IMR-90 (cell line): ENCODE measurements at regions not wholly inside any gene's neighbourhood (a gene's known extent, or its start where the extent isn't known, plus 50 kb on each side); places are given as distances from the start of the nearest gene placed in this dataset.

Source experiments
- ATAC-seq: fragments of 200-7000 bp; cut with Tn5 transposase; 2 replicates; pipeline ENCODE4 v1.9.1; 2020; ENCODE audit warnings: low read depth, mild to moderate bottlenecking, moderate library complexity
- BruUV-seq: library from RNA; stranded (reverse); fragments of 400-500 nt; replicated peaks from 2 replicates; lab custom pipeline; 2021; lab: Mats Ljungman, UMichigan
- CTCF ChIA-PET: fragments of 300-600 bp; formaldehyde crosslinking; extraction: SDS; loops from one replicate; lab custom pipeline; 2021; ENCODE audit warnings: antibody characterized with exemption; lab: Yijun Ruan, JAX
- POLR2A ChIA-PET: fragments of 300-600 bp; sonication (Branson Sonifier 250); formaldehyde crosslinking; loops from one replicate; lab custom pipeline; 2022; ENCODE audit warnings: antibody characterized with exemption; ENCODE audit not compliant: unreplicated experiment; lab: Charles Lee
- DNase-seq: peaks from one replicate; pipeline ENCODE4 v3.0.0; 2013
- H2AFZ ChIP-seq: replicated peaks from 2 replicates; pipeline ENCODE3; 2013; ENCODE audit warnings: low read length, mild to moderate bottlenecking; ENCODE audit not compliant: poor library complexity
- H2AK5ac ChIP-seq: 2 replicates; pipeline ENCODE4 v1.6.1; 2013; ENCODE audit warnings: low read depth, low read length, inconsistent platforms
- H2AK9ac ChIP-seq: replicated peaks from 2 replicates; pipeline ENCODE3; 2013; ENCODE audit warnings: mild to moderate bottlenecking, low read depth, low read length, moderate library complexity; ENCODE audit not compliant: poor library complexity
- H2BK120ac ChIP-seq: 2 replicates; pipeline ENCODE4 v1.6.1; 2013; ENCODE audit warnings: low read depth, low read length, inconsistent platforms
- H2BK15ac ChIP-seq: 3 replicates; pipeline ENCODE4 v1.6.1; 2013; ENCODE audit warnings: low read depth, low read length, inconsistent platforms
- H2BK20ac ChIP-seq: 2 replicates; pipeline ENCODE4 v1.6.1; 2013; ENCODE audit warnings: low read depth, mild to moderate bottlenecking, inconsistent platforms, low read length, moderate library complexity
- H2BK5ac ChIP-seq: 2 replicates; pipeline ENCODE4 v1.6.1; 2013; ENCODE audit warnings: mild to moderate bottlenecking, low read depth, low read length, inconsistent platforms; ENCODE audit not compliant: poor library complexity, severe bottlenecking
- H3K14ac ChIP-seq: replicated peaks from 2 replicates; pipeline ENCODE4 v1.6.1; 2013; ENCODE audit warnings: low read depth, low read length, inconsistent platforms
- H3K18ac ChIP-seq: 2 replicates; pipeline ENCODE4 v1.6.1; 2013; ENCODE audit warnings: low read depth, low read length, control low read depth
- H3K23ac ChIP-seq: 2 replicates; pipeline ENCODE4 v1.6.1; 2013; ENCODE audit warnings: low read depth, low read length, inconsistent platforms
- H3K27ac ChIP-seq: 2 replicates; pipeline ENCODE4 v1.5.1; 2013; ENCODE audit warnings: mild to moderate bottlenecking, control low read depth, low read length; ENCODE audit not compliant: insufficient read depth
- H3K27me3 ChIP-seq: 2 replicates; pipeline ENCODE4 v1.6.1; 2013; ENCODE audit warnings: low read length; ENCODE audit not compliant: control insufficient read depth, insufficient read depth
- H3K36me3 ChIP-seq: 2 replicates; pipeline ENCODE4 v1.6.1; 2013; ENCODE audit warnings: low read length, mixed read lengths; ENCODE audit not compliant: control insufficient read depth, insufficient read depth
- H3K4ac ChIP-seq: 2 replicates; pipeline ENCODE4 v1.6.1; 2013; ENCODE audit warnings: low read depth, low read length, inconsistent platforms
- H3K4me1 ChIP-seq: 2 replicates; pipeline ENCODE4 v1.6.1; 2013; ENCODE audit warnings: low read length, mixed read lengths; ENCODE audit not compliant: control insufficient read depth, insufficient read depth
- H3K4me2 ChIP-seq: 2 replicates; pipeline ENCODE4 v1.6.1; 2013; ENCODE audit warnings: low read depth, mild to moderate bottlenecking, control low read depth, low read length, moderate library complexity
- H3K4me3 ChIP-seq: 2 replicates; pipeline ENCODE4 v1.5.1; 2013; ENCODE audit warnings: low read depth, mild to moderate bottlenecking, control low read depth, low read length, moderate library complexity; ENCODE audit not compliant: insufficient read depth
- H3K56ac ChIP-seq: 2 replicates; pipeline ENCODE4 v1.6.1; 2013; ENCODE audit warnings: low read length, inconsistent platforms; ENCODE audit not compliant: insufficient read depth; ENCODE audit errors: extremely low read depth
- H3K79me1 ChIP-seq, 2 experiments: 2 replicates each; pipeline ENCODE4 v1.6.1; 2013; ENCODE audit warnings: low read length in 2 of 2, inconsistent platforms in 1 of 2, low read depth in 1 of 2
- H3K9ac ChIP-seq: 2 replicates; pipeline ENCODE4 v1.6.1; 2013; ENCODE audit warnings: low read depth, low read length, control low read depth
- H3K9me1 ChIP-seq: 2 replicates; pipeline ENCODE4 v1.6.1; 2013; ENCODE audit warnings: low read length, inconsistent platforms; ENCODE audit not compliant: insufficient read depth
- H3K9me3 ChIP-seq: 2 replicates; pipeline ENCODE4 v1.6.1; 2013; ENCODE audit warnings: low read length; ENCODE audit not compliant: control insufficient read depth, insufficient read depth
- H4K20me1 ChIP-seq: 2 replicates; pipeline ENCODE4 v1.6.1; 2013; ENCODE audit warnings: low read length, inconsistent platforms; ENCODE audit not compliant: insufficient read depth
- H4K5ac ChIP-seq: 2 replicates; pipeline ENCODE4 v1.6.1; 2013; ENCODE audit warnings: mild to moderate bottlenecking, low read depth, low read length, control low read depth
- H4K8ac ChIP-seq, 2 experiments: 2 replicates each; pipeline ENCODE4 v1.6.1; 2013; ENCODE audit warnings: low read depth in 2 of 2, low read length in 2 of 2, control low read depth in 1 of 2, inconsistent platforms in 1 of 2
- H4K91ac ChIP-seq: 2 replicates; pipeline ENCODE4 v1.6.1; 2013; ENCODE audit warnings: low read depth, low read length, inconsistent platforms; ENCODE audit not compliant: insufficient read depth
- BHLHE40 ChIP-seq: fragments of 150-350 bp; IDR thresholded peaks from 2 replicates; pipeline ENCODE4 v1.6.1; 2016; ENCODE audit warnings: mild to moderate bottlenecking, low read depth, low read length
- CHD1 ChIP-seq: IDR thresholded peaks from 2 replicates; pipeline ENCODE4 v1.6.1; 2012; ENCODE audit warnings: low read depth, low read length, improper control_type of control experiment
- CTCF ChIP-seq: conservative IDR thresholded peaks from 2 replicates; pipeline ENCODE4 v1.5.1; 2012; ENCODE audit warnings: mild to moderate bottlenecking, low read depth, low read length, improper control_type of control experiment
- ELK1 ChIP-seq: fragments of 150-350 bp; IDR thresholded peaks from 2 replicates; pipeline ENCODE4 v1.6.1; 2016; ENCODE audit warnings: low read depth, mild to moderate bottlenecking, low read length, moderate library complexity, borderline replicate concordance
- MAFK ChIP-seq: IDR thresholded peaks from 2 replicates; pipeline ENCODE4 v1.6.1; 2012; ENCODE audit warnings: low read depth, low read length, improper control_type of control experiment
- MAZ ChIP-seq: IDR thresholded peaks from 2 replicates; pipeline ENCODE4 v1.6.1; 2012; ENCODE audit warnings: low read depth, mild to moderate bottlenecking, low read length, improper control_type of control experiment, moderate library complexity, borderline replicate concordance
- MXI1 ChIP-seq: IDR thresholded peaks from 2 replicates; pipeline ENCODE4 v1.6.1; 2012; ENCODE audit warnings: low read depth, mild to moderate bottlenecking, low read length, moderate library complexity, borderline replicate concordance
- NFE2L2 ChIP-seq: fragments of 150-350 bp; IDR thresholded peaks from 2 replicates; pipeline ENCODE4 v1.6.1; 2016; ENCODE audit warnings: low read depth, mild to moderate bottlenecking, low read length
- POLR2A ChIP-seq: IDR thresholded peaks from 2 replicates; pipeline ENCODE4 v1.6.1; 2012; ENCODE audit warnings: mild to moderate bottlenecking, low read depth, low read length
- RAD21 ChIP-seq: IDR thresholded peaks from 2 replicates; pipeline ENCODE4 v1.6.1; 2012; ENCODE audit warnings: low read length, improper control_type of control experiment
- RCOR1 ChIP-seq: IDR thresholded peaks from 2 replicates; pipeline ENCODE4 v1.6.1; 2012; ENCODE audit warnings: mild to moderate bottlenecking, low read length, improper control_type of control experiment; ENCODE audit not compliant: insufficient replicate concordance
- SMC3 ChIP-seq: fragments of 150-350 bp; IDR thresholded peaks from 2 replicates; pipeline ENCODE4 v1.6.1; 2016; ENCODE audit warnings: low read depth, mild to moderate bottlenecking, antibody characterized with exemption, low read length, moderate library complexity
- USF2 ChIP-seq: fragments of 150-350 bp; IDR thresholded peaks from 2 replicates; pipeline ENCODE4 v1.6.1; 2017; ENCODE audit warnings: mild to moderate bottlenecking, antibody characterized with exemption, low read length, low read depth
- WGBS, 2 experiments: methylation state at CpG; one replicate each; pipeline versions ENCODE4 v1.1.5 to v1.1.7; 2013; ENCODE audit warnings: missing lambda C conversion rate in 2 of 2; ENCODE audit not compliant: insufficient read length in 1 of 2; ENCODE audit errors: extremely low coverage in 2 of 2; 5-methylcytosine and 5-hydroxymethylcytosine counted together
- dilution Hi-C: fragments of 300-500 bp; cut with HindIII; formaldehyde crosslinking; loops from one replicate; pipeline ENCODE4 v1.14.3; 2018; ENCODE audit warnings: low sequenced_read_pairs; ENCODE audit not compliant: unreplicated experiment
- in situ Hi-C: fragments of 300-500 bp; cut with MboI; formaldehyde crosslinking; loops from 3 replicates; pipeline ENCODE4 v1.14.3; 2019; ENCODE audit warnings: low sequenced_read_pairs, inconsistent platforms, mixed read lengths
- intact Hi-C: fragments of 100-400 bp; cut with micrococcal nuclease; formaldehyde crosslinking; loops from 2 replicates; pipeline ENCODE4 v1.10.0; 2022

GRCh38 chr4:30833206-30833605 is 113.0 kb downstream of the PCDH7 start:
- Histone ChIP-seq H3K56ac (no peak overlapping the region), H2BK20ac (no peak overlapping the region), H3K9me1 (no peaks in the 10 kb centered on the region), H2AFZ (no peak overlapping the region), H4K20me1 (no peaks in the 10 kb centered on the region), H4K8ac (no peak overlapping the region), H2BK5ac (no peak overlapping the region), H2BK15ac (no peak overlapping the region), H3K4ac (no peak overlapping the region), H3K4me2 (no peak overlapping the region), H2BK120ac (no peak overlapping the region), H3K9me3 (no peaks in the 10 kb centered on the region), H3K36me3 (no peaks in the 10 kb centered on the region), H3K9ac (no peak overlapping the region), H2AK5ac (no peak overlapping the region), H3K4me3 (no peak overlapping the region), H3K79me1 (no peaks in the 10 kb centered on the region), H4K91ac (no peak overlapping the region), H3K4me1 (peaks cover 3% of the 10 kb centered on the region; the same call in 1 of the 2 replicates), H3K27ac (no peak overlapping the region), H2AK9ac (no peak overlapping the region), H4K5ac (no peak overlapping the region), H3K18ac (no peak overlapping the region), H3K14ac (no peak overlapping the region), H3K27me3 (no peaks in the 10 kb centered on the region), H3K23ac (no peak overlapping the region)
- no peak for ATAC-seq
- intact Hi-C loops = no loop called here
- in situ Hi-C loops = no loop called here
- DNase-seq = no peak
- no CpG with 5 or more reads among the region's 2 CpGs for WGBS, 2 experiments
- dilution Hi-C loops = no loop called here
- no TSS peak for BruUV-seq
- TF ChIP-seq RAD21 = no peak
- no peak for TF ChIP-seq USF2
- no peak for TF ChIP-seq MXI1
- no peak for TF ChIP-seq MAFK
- no peak for TF ChIP-seq CHD1
- TF ChIP-seq ELK1 = no peak
- TF ChIP-seq CTCF = no peak
- TF ChIP-seq RCOR1 = no peak
- no peak for TF ChIP-seq POLR2A
- TF ChIP-seq BHLHE40 = no peak
- TF ChIP-seq SMC3 = no peak
- no peak for TF ChIP-seq MAZ
- no peak for TF ChIP-seq NFE2L2
- CTCF ChIA-PET = no interaction called here
- POLR2A ChIA-PET = no interaction called here
